Endothelial cell of umbilical vein (primary cell): ENCODE measurements at regions not wholly inside any gene's neighbourhood (a gene's known extent, or its start where the extent isn't known, plus 50 kb on each side); places are given as distances from the start of the nearest gene placed in this dataset.

Experiments
- BruUV-seq: library from RNA; stranded (reverse); fragments of 400-500 nt; replicated peaks from 2 replicates; lab custom pipeline; 2021; lab: Mats Ljungman, UMichigan
- CTCF ChIA-PET: fragments of 300-600, 350-600 bp; sonication (Branson Sonifier 250); formaldehyde crosslinking; loops from one replicate; lab custom pipeline; 2021; ENCODE audit warnings: antibody characterized with exemption, inconsistent platforms; lab: Charles Lee
- POLR2A ChIA-PET: fragments of 300-600, 350-600 bp; sonication (Branson Sonifier 250); formaldehyde crosslinking; loops from one replicate; lab custom pipeline; 2021; ENCODE audit warnings: antibody characterized with exemption, inconsistent platforms; lab: Charles Lee
- DNase-seq: peaks from one replicate; pipeline ENCODE4 v3.0.0-alpha.2; 2011; ENCODE audit warnings: low read depth, low spot score
- FAIRE-seq: peaks from 2 replicates; lab custom pipeline; 2011; peaks lifted over from hg19 to GRCh38; lab: Jason Lieb, UNC
- H2AFZ ChIP-seq: 2 replicates; pipeline ENCODE4 v1.6.0; 2012; ENCODE audit warnings: low read depth, low read length, control low read depth, inconsistent platforms
- H3K27ac ChIP-seq: 2 replicates; pipeline ENCODE4 v1.5.1; 2011; ENCODE audit warnings: low read depth, mild to moderate bottlenecking, control low read depth, low read length, moderate library complexity; ENCODE audit not compliant: insufficient read depth
- H3K27me3 ChIP-seq, 2 experiments: 2 replicates each; pipeline versions ENCODE4 v1.6.0 to v1.6.1; 2011; ENCODE audit warnings: low read length in 2 of 2, mixed read lengths in 1 of 2; ENCODE audit not compliant: control insufficient read depth in 2 of 2, insufficient read depth in 2 of 2
- H3K36me3 ChIP-seq, 2 experiments: 2 replicates in 1 of 2; 3 replicates in 1 of 2; pipeline ENCODE4 v1.5.1; 2011; ENCODE audit warnings: low read length in 2 of 2, mild to moderate bottlenecking in 1 of 2, moderate library complexity in 1 of 2; ENCODE audit not compliant: control insufficient read depth in 2 of 2, insufficient read depth in 2 of 2; ENCODE audit errors: extremely low read depth in 1 of 2
- H3K4me1 ChIP-seq: 3 replicates; pipeline ENCODE4 v1.5.1; 2011; ENCODE audit warnings: mild to moderate bottlenecking, low read length; ENCODE audit not compliant: control insufficient read depth, insufficient read depth; ENCODE audit errors: extremely low read depth
- H3K4me2 ChIP-seq: 2 replicates; pipeline ENCODE4 v1.6.1; 2011; ENCODE audit warnings: low read length, control low read depth, mixed read lengths; ENCODE audit not compliant: insufficient read depth
- H3K4me3 ChIP-seq, 3 experiments: fragments of 200-600 bp in 1 of 3; sonication (generic), shearing (Covaris generic) in 1 of 3; replicated peaks in 1 of 3; 2 replicates each; pipeline ENCODE4 v1.5.1; 2011 to 2016; ENCODE audit warnings: control low read depth in 3 of 3, low read length in 3 of 3, mild to moderate bottlenecking in 2 of 3, inconsistent platforms in 1 of 3, low read depth in 1 of 3, moderate library complexity in 1 of 3; ENCODE audit not compliant: insufficient read depth in 1 of 3
- H3K79me2 ChIP-seq: 2 replicates; pipeline ENCODE4 v1.6.0; 2012; ENCODE audit warnings: low read length, inconsistent platforms; ENCODE audit not compliant: control insufficient read depth, insufficient read depth
- H3K9ac ChIP-seq: replicated peaks from 2 replicates; pipeline ENCODE3; 2011; ENCODE audit warnings: low read length, control low read depth; ENCODE audit not compliant: insufficient read depth; ENCODE audit errors: extremely low read depth
- H3K9me1 ChIP-seq: replicated peaks from 3 replicates; pipeline ENCODE4 v1.6.0; 2011; ENCODE audit warnings: mild to moderate bottlenecking, low read length; ENCODE audit not compliant: control insufficient read depth, insufficient read depth; ENCODE audit errors: extremely low read depth
- H3K9me3 ChIP-seq: replicated peaks from 2 replicates; pipeline ENCODE4 v1.5.1; 2012; ENCODE audit warnings: low read length, inconsistent platforms; ENCODE audit not compliant: control insufficient read depth, insufficient read depth
- H4K20me1 ChIP-seq: replicated peaks from 2 replicates; pipeline ENCODE3; 2011; ENCODE audit warnings: mild to moderate bottlenecking, low read length; ENCODE audit not compliant: control insufficient read depth, insufficient read depth; ENCODE audit errors: extremely low read depth
- EZH2 ChIP-seq: IDR thresholded peaks from 2 replicates; pipeline ENCODE4 v1.6.1; 2012; ENCODE audit warnings: borderline replicate concordance, low read depth, mild to moderate bottlenecking, moderate library complexity, low read length, inconsistent platforms; ENCODE audit not compliant: severe bottlenecking
- FOS ChIP-seq: IDR thresholded peaks from 2 replicates; pipeline ENCODE4 v1.6.1; 2011; ENCODE audit warnings: mild to moderate bottlenecking, low read length, moderate library complexity, borderline replicate concordance; ENCODE audit not compliant: insufficient read depth
- GATA2 ChIP-seq: IDR thresholded peaks from 2 replicates; pipeline ENCODE4 v1.7.0; 2011; ENCODE audit warnings: low read depth, mild to moderate bottlenecking, moderate library complexity, mixed read lengths, low read length; ENCODE audit not compliant: insufficient read length, insufficient read depth
- JUN ChIP-seq: IDR thresholded peaks from 2 replicates; pipeline ENCODE4 v1.6.1; 2011; ENCODE audit warnings: borderline replicate concordance, low read depth; ENCODE audit not compliant: insufficient read length, insufficient read depth
- MAX ChIP-seq: IDR thresholded peaks from 2 replicates; pipeline ENCODE4 v1.6.1; 2011; ENCODE audit not compliant: insufficient read depth, insufficient read length
- MYC ChIP-seq: IDR thresholded peaks from one replicate; pipeline ENCODE4 v1.6.1; 2011; ENCODE audit warnings: mild to moderate bottlenecking, low read depth, low read length
- POLR2A ChIP-seq: IDR thresholded peaks from 2 replicates; pipeline ENCODE4 v1.6.1; 2012; ENCODE audit warnings: low read depth, mild to moderate bottlenecking, control low read depth, low read length
- POLR2AphosphoS5 ChIP-seq: IDR thresholded peaks from 2 replicates; pipeline ENCODE4 v1.6.1; 2012; ENCODE audit warnings: low read depth, mild to moderate bottlenecking, control low read depth, low read length, moderate library complexity; ENCODE audit not compliant: insufficient read depth
- dilution Hi-C: fragments of 300-500 bp; cut with MboI; formaldehyde crosslinking; loops from one replicate; pipeline ENCODE4 v1.15.0; 2019; ENCODE audit warnings: low sequenced_read_pairs; ENCODE audit not compliant: extremely low pct_ligation_motif_present
- intact Hi-C: fragments of 100-400 bp; cut with micrococcal nuclease; formaldehyde crosslinking; loops from one replicate; pipeline ENCODE4 v1.10.0; 2022
- TF ChIP-seq, protein P1 (sequence below), 2 donors: IDR thresholded peaks; 1 replicate in 1 of 2; 2 replicates in 1 of 2; pipeline ENCODE4 v1.5.1; 2011; ENCODE audit warnings: low read length in 2 of 2, mild to moderate bottlenecking in 2 of 2, moderate library complexity in 2 of 2, control low read depth in 1 of 2, inconsistent platforms in 1 of 2, low read depth in 1 of 2; ENCODE audit not compliant: insufficient read depth in 1 of 2; ENCODE audit errors: extremely low read depth in 1 of 2

DNA sequence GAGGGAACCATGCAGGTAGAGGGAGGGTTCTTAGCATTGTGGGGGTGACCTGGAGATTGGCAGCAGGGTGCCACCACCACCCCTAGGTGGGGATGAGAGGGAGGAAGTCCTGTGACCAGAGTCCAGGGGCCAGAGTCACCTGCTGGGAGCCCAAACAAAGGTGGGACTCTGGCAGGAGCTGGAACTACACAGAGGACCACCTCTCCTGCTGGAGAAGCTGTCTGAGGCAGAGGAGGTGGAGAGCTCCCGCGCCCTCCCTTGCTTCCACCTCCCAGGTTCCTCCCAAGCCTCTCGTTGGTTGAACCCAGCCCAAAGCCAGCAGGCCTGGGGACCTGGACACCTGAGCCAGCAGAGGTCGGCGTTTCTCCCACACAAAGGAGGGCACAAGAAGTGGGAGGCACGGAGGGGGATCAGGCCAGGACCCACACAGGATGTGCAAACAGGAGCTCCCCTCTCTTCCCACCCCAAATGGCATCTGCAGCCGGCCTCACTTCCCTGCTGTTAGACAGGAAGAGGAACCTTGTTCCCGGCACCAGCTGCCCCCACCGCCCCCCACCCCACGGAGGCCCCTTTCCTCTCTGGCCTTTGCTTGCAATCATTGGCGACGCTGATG, 154.6 kb downstream of the SEC14L1 start:
- intact Hi-C loops = no loop called here

More for the DNA sequence above, 154.6 kb downstream of the SEC14L1 start:
- TF ChIP-seq MYC (no peak), FOS (no peak), JUN (no peak), GATA2 (no peak), POLR2A (no peak), EZH2 (no peak), MAX (no peak), POLR2AphosphoS5 (no peak)
- TF ChIP-seq, protein P1, sequence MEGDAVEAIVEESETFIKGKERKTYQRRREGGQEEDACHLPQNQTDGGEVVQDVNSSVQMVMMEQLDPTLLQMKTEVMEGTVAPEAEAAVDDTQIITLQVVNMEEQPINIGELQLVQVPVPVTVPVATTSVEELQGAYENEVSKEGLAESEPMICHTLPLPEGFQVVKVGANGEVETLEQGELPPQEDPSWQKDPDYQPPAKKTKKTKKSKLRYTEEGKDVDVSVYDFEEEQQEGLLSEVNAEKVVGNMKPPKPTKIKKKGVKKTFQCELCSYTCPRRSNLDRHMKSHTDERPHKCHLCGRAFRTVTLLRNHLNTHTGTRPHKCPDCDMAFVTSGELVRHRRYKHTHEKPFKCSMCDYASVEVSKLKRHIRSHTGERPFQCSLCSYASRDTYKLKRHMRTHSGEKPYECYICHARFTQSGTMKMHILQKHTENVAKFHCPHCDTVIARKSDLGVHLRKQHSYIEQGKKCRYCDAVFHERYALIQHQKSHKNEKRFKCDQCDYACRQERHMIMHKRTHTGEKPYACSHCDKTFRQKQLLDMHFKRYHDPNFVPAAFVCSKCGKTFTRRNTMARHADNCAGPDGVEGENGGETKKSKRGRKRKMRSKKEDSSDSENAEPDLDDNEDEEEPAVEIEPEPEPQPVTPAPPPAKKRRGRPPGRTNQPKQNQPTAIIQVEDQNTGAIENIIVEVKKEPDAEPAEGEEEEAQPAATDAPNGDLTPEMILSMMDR (IDR thresholded peaks at IDR 0.05; ENCODE audit: extremely low read depth in 1 of 2, insufficient read depth in 1 of 2, low read depth in 1 of 2, low read length in 2 of 2) = no peak
- DNase-seq (no peak), FAIRE-seq (no peak)
- ChIA-PET POLR2A (no interaction called here), CTCF (no interaction called here)
- Histone ChIP-seq H3K9me1 (no peaks in the 10 kb centered on the region), H3K36me3 (no peaks in the 10 kb centered on the region), H3K4me1 (no peaks in the 10 kb centered on the region), H2AFZ (no peak overlapping the region), H3K4me3 (no peak overlapping the region), H3K27ac (no peak overlapping the region), H3K9ac (no peak overlapping the region), H3K27me3 (peaks cover 0 to 5% of the 10 kb centered on the region in 2 experiments), H3K9me3 (no peaks in the 10 kb centered on the region), H3K4me2 (no peak overlapping the region), H4K20me1 (no peaks in the 10 kb centered on the region), H3K79me2 (no peaks in the 10 kb centered on the region)
- dilution Hi-C loops = no loop called here
- BruUV-seq = no TSS peak
